ENCODE measurements at regions not wholly inside any gene's neighbourhood (a gene's known extent, or its start where the extent isn't known, plus 50 kb on each side); places are given as distances from the start of the nearest gene placed in this dataset.

DNA sequence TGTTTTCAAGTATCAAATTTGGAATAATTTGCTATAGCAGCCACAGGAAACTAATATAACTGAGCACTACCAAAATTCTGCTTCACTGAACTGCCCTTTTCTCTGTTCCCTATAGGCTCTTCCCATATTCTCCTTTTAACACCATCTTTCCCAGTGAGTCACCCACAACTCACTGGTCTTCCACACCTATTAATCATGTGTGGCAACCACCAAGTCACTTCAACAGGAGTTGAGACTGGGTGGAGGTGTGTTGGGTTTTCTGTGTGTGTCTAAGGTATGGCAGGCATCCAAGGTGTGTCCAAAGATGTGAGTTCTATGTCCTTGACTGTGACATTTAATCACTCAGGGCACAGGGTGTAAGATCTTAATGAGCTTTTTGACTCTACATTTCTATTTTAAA, 610.0 kb upstream of the CDH11 start:
- TF ChIP-seq POLR2A (IDR thresholded peaks at IDR 0.05; ENCODE audit: low read depth), result no peak
- TF ChIP-seq, protein P1, sequence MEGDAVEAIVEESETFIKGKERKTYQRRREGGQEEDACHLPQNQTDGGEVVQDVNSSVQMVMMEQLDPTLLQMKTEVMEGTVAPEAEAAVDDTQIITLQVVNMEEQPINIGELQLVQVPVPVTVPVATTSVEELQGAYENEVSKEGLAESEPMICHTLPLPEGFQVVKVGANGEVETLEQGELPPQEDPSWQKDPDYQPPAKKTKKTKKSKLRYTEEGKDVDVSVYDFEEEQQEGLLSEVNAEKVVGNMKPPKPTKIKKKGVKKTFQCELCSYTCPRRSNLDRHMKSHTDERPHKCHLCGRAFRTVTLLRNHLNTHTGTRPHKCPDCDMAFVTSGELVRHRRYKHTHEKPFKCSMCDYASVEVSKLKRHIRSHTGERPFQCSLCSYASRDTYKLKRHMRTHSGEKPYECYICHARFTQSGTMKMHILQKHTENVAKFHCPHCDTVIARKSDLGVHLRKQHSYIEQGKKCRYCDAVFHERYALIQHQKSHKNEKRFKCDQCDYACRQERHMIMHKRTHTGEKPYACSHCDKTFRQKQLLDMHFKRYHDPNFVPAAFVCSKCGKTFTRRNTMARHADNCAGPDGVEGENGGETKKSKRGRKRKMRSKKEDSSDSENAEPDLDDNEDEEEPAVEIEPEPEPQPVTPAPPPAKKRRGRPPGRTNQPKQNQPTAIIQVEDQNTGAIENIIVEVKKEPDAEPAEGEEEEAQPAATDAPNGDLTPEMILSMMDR (IDR thresholded peaks at IDR 0.05), result no peak
